H9 (cell line): ENCODE measurements at regions not wholly inside any gene's neighbourhood (a gene's known extent, or its start where the extent isn't known, plus 50 kb on each side); places are given as distances from the start of the nearest gene placed in this dataset.

Source experiments
- DNase-seq: peaks from one replicate; pipeline ENCODE4 v3.0.0-alpha.2; 2017
- H2AFZ ChIP-seq: one replicate; pipeline ENCODE4 v1.6.1; 2013; ENCODE audit warnings: mild to moderate bottlenecking, low read length, control low read depth, moderate library complexity
- H2AK5ac ChIP-seq: 2 replicates; pipeline ENCODE4 v1.6.1; 2013; ENCODE audit warnings: low read length, control low read depth, mixed read lengths; ENCODE audit not compliant: insufficient read length
- H2BK120ac ChIP-seq: one replicate; pipeline ENCODE4 v1.6.1; 2013; ENCODE audit warnings: low read depth, mild to moderate bottlenecking, low read length, control low read depth, inconsistent platforms; ENCODE audit not compliant: poor library complexity, severe bottlenecking
- H2BK12ac ChIP-seq: 2 replicates; pipeline ENCODE4 v1.6.1; 2013; ENCODE audit warnings: low read length, control low read depth, mixed read lengths, low read depth; ENCODE audit not compliant: insufficient read length
- H2BK15ac ChIP-seq: 2 replicates; pipeline ENCODE4 v1.6.1; 2013; ENCODE audit warnings: low read depth, low read length, control low read depth
- H2BK20ac ChIP-seq: one replicate; pipeline ENCODE4 v1.6.1; 2013; ENCODE audit warnings: low read depth, mild to moderate bottlenecking, low read length, control low read depth, inconsistent platforms; ENCODE audit not compliant: poor library complexity, severe bottlenecking
- H2BK5ac ChIP-seq: 2 replicates; pipeline ENCODE4 v1.6.1; 2013; ENCODE audit warnings: low read length, control low read depth, mixed read lengths; ENCODE audit not compliant: insufficient read length
- H3K14ac ChIP-seq: 2 replicates; pipeline ENCODE4 v1.6.1; 2013; ENCODE audit warnings: low read length, control low read depth; ENCODE audit not compliant: insufficient read depth
- H3K18ac ChIP-seq: 2 replicates; pipeline ENCODE4 v1.6.1; 2013; ENCODE audit warnings: low read depth, mild to moderate bottlenecking, mixed read lengths, low read length, control low read depth; ENCODE audit not compliant: insufficient read length
- H3K23ac ChIP-seq: 2 replicates; pipeline ENCODE4 v1.6.1; 2013; ENCODE audit warnings: low read length, control low read depth, mixed read lengths, low read depth; ENCODE audit not compliant: insufficient read length
- H3K23me2 ChIP-seq: 2 replicates; pipeline ENCODE4 v1.6.1; 2013; ENCODE audit warnings: low read depth, mild to moderate bottlenecking, mixed read lengths, low read length, control low read depth; ENCODE audit not compliant: insufficient read length, poor library complexity, severe bottlenecking
- H3K27ac ChIP-seq: 2 replicates; pipeline ENCODE4 v1.5.1; 2013; ENCODE audit warnings: low read length, control low read depth, mixed read lengths, low read depth; ENCODE audit not compliant: insufficient read length
- H3K27me3 ChIP-seq: 2 replicates; pipeline ENCODE4 v1.6.1; 2013; ENCODE audit warnings: low read length, control low read depth, inconsistent platforms; ENCODE audit not compliant: insufficient read depth
- H3K4ac ChIP-seq: 2 replicates; pipeline ENCODE4 v1.6.1; 2013; ENCODE audit warnings: low read depth, mild to moderate bottlenecking, control low read depth, inconsistent platforms, low read length, moderate library complexity
- H3K4me1 ChIP-seq: 2 replicates; pipeline ENCODE4 v1.6.1; 2013; ENCODE audit warnings: low read length, control low read depth, inconsistent platforms; ENCODE audit not compliant: insufficient read depth
- H3K4me2 ChIP-seq: 2 replicates; pipeline ENCODE4 v1.6.1; 2013; ENCODE audit warnings: low read length, control low read depth, mixed read lengths; ENCODE audit not compliant: insufficient read length, insufficient read depth
- H3K56ac ChIP-seq: 2 replicates; pipeline ENCODE4 v1.6.1; 2013; ENCODE audit warnings: low read depth, mild to moderate bottlenecking, mixed read lengths, low read length, control low read depth; ENCODE audit not compliant: insufficient read length
- H3K79me1 ChIP-seq: 2 replicates; pipeline ENCODE4 v1.6.1; 2013; ENCODE audit warnings: low read depth, mild to moderate bottlenecking, moderate library complexity, low read length, control low read depth, inconsistent platforms; ENCODE audit not compliant: insufficient read depth, poor library complexity, severe bottlenecking
- H3K79me2 ChIP-seq: 2 replicates; pipeline ENCODE4 v1.6.1; 2013; ENCODE audit warnings: low read length, control low read depth, inconsistent platforms; ENCODE audit not compliant: insufficient read depth
- H3K9ac ChIP-seq: 2 replicates; pipeline ENCODE4 v1.6.1; 2013; ENCODE audit warnings: low read length, control low read depth, mixed read lengths; ENCODE audit not compliant: insufficient read length; ENCODE audit errors: extremely low read depth
- H3K9me3 ChIP-seq: one replicate; pipeline ENCODE4 v1.6.1; 2013; ENCODE audit warnings: low read depth, low read length, inconsistent platforms; ENCODE audit not compliant: control insufficient read depth
- H3T11ph ChIP-seq: one replicate; pipeline ENCODE4 v1.6.1; 2013; ENCODE audit warnings: mild to moderate bottlenecking, low read length, control low read depth, inconsistent platforms
- H4K20me1 ChIP-seq: one replicate; pipeline ENCODE4 v1.6.1; 2013; ENCODE audit not compliant: control insufficient read depth, insufficient read length, insufficient read depth
- H4K5ac ChIP-seq: 2 replicates; pipeline ENCODE4 v1.6.1; 2013; ENCODE audit warnings: low read depth, mild to moderate bottlenecking, mixed read lengths, low read length, control low read depth; ENCODE audit not compliant: insufficient read length
- H4K8ac ChIP-seq: replicated peaks from 2 replicates; pipeline ENCODE4 v1.6.1; 2013; ENCODE audit warnings: low read length, control low read depth, mixed read lengths, low read depth; ENCODE audit not compliant: insufficient read length
- H4K91ac ChIP-seq: 2 replicates; pipeline ENCODE4 v1.6.1; 2013; ENCODE audit warnings: low read depth, mild to moderate bottlenecking, moderate library complexity, mixed read lengths, low read length, control low read depth; ENCODE audit not compliant: insufficient read length
- H3K27ac Mint-ChIP-seq, 3 experiments: 2 replicates in 2 of 3; 3 replicates in 1 of 3; pipeline ENCODE4 v1.8.0; 2020 to 2021; ENCODE audit warnings: mixed read lengths in 3 of 3, mild to moderate bottlenecking in 1 of 3, moderate library complexity in 1 of 3
- H3K27me3 Mint-ChIP-seq: 2 replicates; pipeline ENCODE4 v1.8.0; 2021; ENCODE audit warnings: low read depth, mild to moderate bottlenecking, moderate library complexity, mixed read lengths
- H3K36me3 Mint-ChIP-seq, 3 experiments: 2 replicates in 2 of 3; 3 replicates in 1 of 3; pipeline ENCODE4 v1.8.0; 2020 to 2021; ENCODE audit warnings: low read depth in 3 of 3, mixed read lengths in 3 of 3; ENCODE audit not compliant: insufficient read depth in 1 of 3
- H3K4me1 Mint-ChIP-seq, 2 experiments: 2 replicates each; pipeline ENCODE4 v1.8.0; 2020; ENCODE audit warnings: mixed read lengths in 2 of 2
- H3K4me3 Mint-ChIP-seq, 2 experiments: 2 replicates in 1 of 2; 3 replicates in 1 of 2; pipeline ENCODE4 v1.8.0; 2020 to 2021; ENCODE audit warnings: mild to moderate bottlenecking in 2 of 2, mixed read lengths in 2 of 2, moderate library complexity in 1 of 2
- H3K9me3 Mint-ChIP-seq, 2 experiments: 2 replicates in 1 of 2; 3 replicates in 1 of 2; pipeline ENCODE4 v1.8.0; 2020; ENCODE audit warnings: mild to moderate bottlenecking in 2 of 2, mixed read lengths in 2 of 2, moderate library complexity in 1 of 2
- CTCF ChIP-seq: fragments of 200-600 bp; sonication (generic); conservative IDR thresholded peaks from 3 replicates; pipeline ENCODE4 v1.8.0; 2021; ENCODE audit warnings: antibody characterized with exemption, mild to moderate bottlenecking
- WGBS: extraction: QIAGEN DNeasy Blood & Tissue Kit; methylation state at CpG from one replicate; pipeline ENCODE4 v1.1.7; 2013; ENCODE audit warnings: missing lambda C conversion rate, low lambda C conversion rate, mixed read lengths; ENCODE audit not compliant: insufficient read length; ENCODE audit errors: extremely low coverage; 5-methylcytosine and 5-hydroxymethylcytosine counted together

DNA sequence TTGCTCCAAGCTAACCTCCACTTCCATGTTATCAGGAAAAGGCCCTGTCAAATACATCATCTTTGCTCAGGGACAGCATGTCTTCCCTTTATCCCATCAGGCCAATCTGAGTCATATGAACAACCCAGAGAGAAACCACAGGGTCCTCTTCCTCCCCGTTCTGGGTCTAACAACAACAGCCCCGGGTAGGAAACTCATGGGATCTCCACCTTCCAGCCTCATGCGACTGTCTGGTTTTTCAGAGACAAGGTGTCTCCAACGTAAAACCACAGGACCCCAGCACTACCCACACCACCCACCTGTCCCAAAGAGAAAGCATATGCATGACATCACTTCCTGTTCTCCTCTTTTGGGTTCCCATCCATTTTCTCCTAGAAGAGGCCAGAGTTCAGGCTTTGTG, 217.9 kb downstream of the ENC1 start:
- Histone ChIP-seq H3K23ac (no peak overlapping the region), H3K14ac (no peak overlapping the region), H3T11ph (no peak overlapping the region), H3K18ac (no peak overlapping the region), H3K27ac (no peak overlapping the region), H3K9me3 (no peaks in the 10 kb centered on the region), H3K9ac (no peak overlapping the region), H2AFZ (no peak overlapping the region), H2BK120ac (no peak overlapping the region), H3K23me2 (no peaks in the 10 kb centered on the region), H3K56ac (no peak overlapping the region), H2BK20ac (no peak overlapping the region), H4K8ac (no peak overlapping the region), H3K79me1 (no peaks in the 10 kb centered on the region), H4K5ac (no peak overlapping the region), H3K79me2 (no peaks in the 10 kb centered on the region), H3K4ac (no peak overlapping the region), H4K91ac (no peak overlapping the region), H2BK12ac (no peak overlapping the region), H3K4me2 (no peak overlapping the region), H3K27me3 (no peaks in the 10 kb centered on the region), H3K4me1 (no peaks in the 10 kb centered on the region), H2AK5ac (no peak overlapping the region), H2BK5ac (no peak overlapping the region), H4K20me1 (no peaks in the 10 kb centered on the region), H2BK15ac (no peak overlapping the region)
- DNase-seq = no peak
- H3K4me3 Mint-ChIP-seq = no peak overlapping the region
- H3K36me3 Mint-ChIP-seq = no peaks in the 10 kb centered on the region; a peak in 1 of 7 replicates
- H3K27ac Mint-ChIP-seq = no peak overlapping the region
- peaks cover 9% of the 10 kb centered on the region for H3K27me3 Mint-ChIP-seq
- no peaks in the 10 kb centered on the region; a peak in 1 of 5 replicates for H3K9me3 Mint-ChIP-seq
- no CpG with 5 or more reads among the region's 4 CpGs for WGBS
- TF ChIP-seq CTCF = no peak
- no peaks in the 10 kb centered on the region for H3K4me1 Mint-ChIP-seq
